ENCODE measurements at regions not wholly inside any gene's neighbourhood (a gene's known extent, or its start where the extent isn't known, plus 50 kb on each side); places are given as distances from the start of the nearest gene placed in this dataset.

- TF ChIP-seq CTCF (IDR thresholded peaks at IDR 0.05; ENCODE audit: low read length): no peak
- no peak for TF ChIP-seq EZH2 (optimal IDR thresholded peaks at IDR 0.05; ENCODE audit: low read depth, low read length)
- no peak for TF ChIP-seq EZH2phosphoT487 (IDR thresholded peaks at IDR 0.05; ENCODE audit: low read length)
Measured at GRCh38 chr7:110470420-110470819, 620.5 kb upstream of the LRRN3 start.

Measured in MM.1S (cell line).